Endothelial cell of umbilical vein (primary cell): ENCODE measurements at regions not wholly inside any gene's neighbourhood (a gene's known extent, or its start where the extent isn't known, plus 50 kb on each side); places are given as distances from the start of the nearest gene placed in this dataset.

ENCODE experiments used
- POLR2AphosphoS5 ChIP-seq: IDR thresholded peaks from 2 replicates; pipeline ENCODE4 v1.6.1; 2012; ENCODE audit warnings: low read depth, mild to moderate bottlenecking, control low read depth, low read length, moderate library complexity; ENCODE audit not compliant: insufficient read depth
- TF ChIP-seq, protein P1 (sequence below), 2 donors: IDR thresholded peaks; 1 replicate in 1 of 2; 2 replicates in 1 of 2; pipeline ENCODE4 v1.5.1; 2011; ENCODE audit warnings: low read length in 2 of 2, mild to moderate bottlenecking in 2 of 2, moderate library complexity in 2 of 2, control low read depth in 1 of 2, inconsistent platforms in 1 of 2, low read depth in 1 of 2; ENCODE audit not compliant: insufficient read depth in 1 of 2; ENCODE audit errors: extremely low read depth in 1 of 2
- TF ChIP-seq, protein P2 (sequence below): IDR thresholded peaks from 2 replicates; pipeline ENCODE4 v1.6.1; 2011; ENCODE audit not compliant: insufficient read depth, insufficient read length

DNA sequence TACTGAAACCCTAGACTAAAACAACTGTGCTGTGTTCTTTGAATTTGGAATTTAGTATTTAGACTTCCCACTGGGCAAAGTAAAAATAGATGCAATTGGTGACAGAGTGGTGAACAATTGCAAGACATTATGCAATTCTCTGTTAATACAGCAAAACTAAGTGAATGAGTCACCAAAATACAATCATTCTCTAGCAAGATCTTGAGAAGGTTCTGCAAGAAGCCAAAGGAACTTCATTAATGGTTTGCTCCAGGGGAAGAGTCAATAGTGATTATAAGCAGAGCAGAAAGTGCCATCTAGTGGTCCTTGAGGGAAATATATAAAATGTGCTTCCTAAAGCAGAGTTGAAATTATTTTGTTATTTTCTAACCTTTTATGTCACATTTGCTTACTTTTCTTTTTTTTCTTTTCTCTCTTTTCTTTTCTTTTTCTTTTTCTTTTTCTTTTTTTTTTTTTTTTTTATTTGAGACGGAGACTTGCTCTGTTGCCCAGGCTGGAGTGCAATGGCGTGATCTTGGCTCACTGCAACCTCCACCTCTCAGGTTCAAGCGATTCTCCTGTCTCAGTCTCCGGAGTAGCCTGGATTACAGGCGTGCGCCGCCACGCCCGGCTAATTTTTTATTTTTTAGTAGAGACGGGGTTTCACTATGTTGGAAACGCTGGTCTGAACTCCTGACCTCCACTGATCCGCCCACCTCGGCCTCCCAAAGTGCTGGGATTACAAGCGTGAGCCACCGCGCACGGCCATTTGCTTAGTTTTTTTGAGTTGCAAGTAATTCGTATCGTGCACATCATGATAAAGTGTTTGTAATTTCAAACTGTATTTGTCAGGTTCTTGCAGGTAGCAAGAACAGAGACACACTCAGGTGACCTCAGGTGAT, 99.2 kb downstream of the CTH start:
- TF ChIP-seq, protein P1, sequence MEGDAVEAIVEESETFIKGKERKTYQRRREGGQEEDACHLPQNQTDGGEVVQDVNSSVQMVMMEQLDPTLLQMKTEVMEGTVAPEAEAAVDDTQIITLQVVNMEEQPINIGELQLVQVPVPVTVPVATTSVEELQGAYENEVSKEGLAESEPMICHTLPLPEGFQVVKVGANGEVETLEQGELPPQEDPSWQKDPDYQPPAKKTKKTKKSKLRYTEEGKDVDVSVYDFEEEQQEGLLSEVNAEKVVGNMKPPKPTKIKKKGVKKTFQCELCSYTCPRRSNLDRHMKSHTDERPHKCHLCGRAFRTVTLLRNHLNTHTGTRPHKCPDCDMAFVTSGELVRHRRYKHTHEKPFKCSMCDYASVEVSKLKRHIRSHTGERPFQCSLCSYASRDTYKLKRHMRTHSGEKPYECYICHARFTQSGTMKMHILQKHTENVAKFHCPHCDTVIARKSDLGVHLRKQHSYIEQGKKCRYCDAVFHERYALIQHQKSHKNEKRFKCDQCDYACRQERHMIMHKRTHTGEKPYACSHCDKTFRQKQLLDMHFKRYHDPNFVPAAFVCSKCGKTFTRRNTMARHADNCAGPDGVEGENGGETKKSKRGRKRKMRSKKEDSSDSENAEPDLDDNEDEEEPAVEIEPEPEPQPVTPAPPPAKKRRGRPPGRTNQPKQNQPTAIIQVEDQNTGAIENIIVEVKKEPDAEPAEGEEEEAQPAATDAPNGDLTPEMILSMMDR (IDR thresholded peaks at IDR 0.05; ENCODE audit: extremely low read depth in 1 of 2, insufficient read depth in 1 of 2, low read depth in 1 of 2, low read length in 2 of 2): peak; percentile 44 to 46
- no peak for TF ChIP-seq POLR2AphosphoS5
- TF ChIP-seq, protein P2, sequence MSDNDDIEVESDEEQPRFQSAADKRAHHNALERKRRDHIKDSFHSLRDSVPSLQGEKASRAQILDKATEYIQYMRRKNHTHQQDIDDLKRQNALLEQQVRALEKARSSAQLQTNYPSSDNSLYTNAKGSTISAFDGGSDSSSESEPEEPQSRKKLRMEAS: no peak
